WTC11 (cell line): ENCODE measurements at regions not wholly inside any gene's neighbourhood (a gene's known extent, or its start where the extent isn't known, plus 50 kb on each side); places are given as distances from the start of the nearest gene placed in this dataset.

ENCODE experiments used
- ATF3 ChIP-seq: sonication (generic); formaldehyde crosslinking; conservative IDR thresholded peaks from 2 replicates; pipeline ENCODE4 v1.8.1; 2022; ENCODE audit warnings: mild to moderate bottlenecking, missing genetic modification reagents
- CREM ChIP-seq: sonication (generic); formaldehyde crosslinking; IDR thresholded peaks from 2 replicates; pipeline ENCODE4 v1.8.1; 2022; ENCODE audit warnings: mild to moderate bottlenecking, missing genetic modification reagents, moderate library complexity
- CTCF ChIP-seq: fragments of 200-600 bp; IDR thresholded peaks from 2 replicates; pipeline ENCODE4 v1.8.0; 2022; ENCODE audit warnings: antibody characterized with exemption
- E2F1 ChIP-seq: sonication (generic); formaldehyde crosslinking; IDR thresholded peaks from 2 replicates; pipeline ENCODE4 v1.8.0; 2022; ENCODE audit warnings: mild to moderate bottlenecking, missing genetic modification reagents
- JUN ChIP-seq: sonication (generic); formaldehyde crosslinking; IDR thresholded peaks from 2 replicates; pipeline ENCODE4 v1.8.0; 2023; ENCODE audit warnings: mild to moderate bottlenecking, missing genetic modification reagents
- RELA ChIP-seq: sonication (generic); formaldehyde crosslinking; IDR thresholded peaks from 2 replicates; pipeline ENCODE4 v1.8.1; 2022; ENCODE audit warnings: missing genetic modification reagents, mild to moderate bottlenecking, borderline replicate concordance
- TCF7 ChIP-seq: sonication (generic); formaldehyde crosslinking; IDR thresholded peaks from 2 replicates; pipeline ENCODE4 v1.8.0; 2022; ENCODE audit warnings: mild to moderate bottlenecking, low read depth, missing genetic modification reagents, moderate library complexity
- USF1 ChIP-seq: sonication (generic); formaldehyde crosslinking; IDR thresholded peaks from 2 replicates; pipeline ENCODE4 v1.8.0; 2022; ENCODE audit warnings: mild to moderate bottlenecking, missing genetic modification reagents
- ZNF219 ChIP-seq: sonication (generic); formaldehyde crosslinking; IDR thresholded peaks from 2 replicates; pipeline ENCODE4 v1.8.0; 2023; ENCODE audit warnings: missing genetic modification reagents, mild to moderate bottlenecking, borderline replicate concordance
- ZNF416 ChIP-seq: fragments of 250-450 bp; sonication (Bioruptor Pico); IDR thresholded peaks from 2 replicates; pipeline ENCODE4 v1.9.0; 2021; ENCODE audit warnings: mild to moderate bottlenecking, inconsistent platforms

GRCh38 chr11:15334766-15335165 lies 220.0 kb downstream of the INSC start:
- TF ChIP-seq TCF7 (CRISPR knock-in tag) = no peak
- TF ChIP-seq CTCF = no peak
- TF ChIP-seq RELA (CRISPR knock-in tag) = no peak
- no peak for TF ChIP-seq ZNF416 (CRISPR knock-in tag)
- TF ChIP-seq USF1 (CRISPR knock-in tag) = no peak
- TF ChIP-seq JUN (CRISPR knock-in tag) = no peak
- TF ChIP-seq CREM (CRISPR knock-in tag) = no peak
- TF ChIP-seq ZNF219 (CRISPR knock-in tag) = no peak
- TF ChIP-seq E2F1 (CRISPR knock-in tag) = no peak
- no peak for TF ChIP-seq ATF3 (CRISPR knock-in tag)
